Islet precursor cell (in vitro differentiated cells): ENCODE measurements at regions not wholly inside any gene's neighbourhood (a gene's known extent, or its start where the extent isn't known, plus 50 kb on each side); places are given as distances from the start of the nearest gene placed in this dataset.
"Not testable (repeated sequence)": the region's sequence is repeated elsewhere in the genome, so short reads cannot be mapped to it uniquely, and the experiment has no call there.

Source experiments
- DNase-seq: peaks from one replicate; pipeline ENCODE4 v3.0.0-alpha.2; 2018

DNA sequence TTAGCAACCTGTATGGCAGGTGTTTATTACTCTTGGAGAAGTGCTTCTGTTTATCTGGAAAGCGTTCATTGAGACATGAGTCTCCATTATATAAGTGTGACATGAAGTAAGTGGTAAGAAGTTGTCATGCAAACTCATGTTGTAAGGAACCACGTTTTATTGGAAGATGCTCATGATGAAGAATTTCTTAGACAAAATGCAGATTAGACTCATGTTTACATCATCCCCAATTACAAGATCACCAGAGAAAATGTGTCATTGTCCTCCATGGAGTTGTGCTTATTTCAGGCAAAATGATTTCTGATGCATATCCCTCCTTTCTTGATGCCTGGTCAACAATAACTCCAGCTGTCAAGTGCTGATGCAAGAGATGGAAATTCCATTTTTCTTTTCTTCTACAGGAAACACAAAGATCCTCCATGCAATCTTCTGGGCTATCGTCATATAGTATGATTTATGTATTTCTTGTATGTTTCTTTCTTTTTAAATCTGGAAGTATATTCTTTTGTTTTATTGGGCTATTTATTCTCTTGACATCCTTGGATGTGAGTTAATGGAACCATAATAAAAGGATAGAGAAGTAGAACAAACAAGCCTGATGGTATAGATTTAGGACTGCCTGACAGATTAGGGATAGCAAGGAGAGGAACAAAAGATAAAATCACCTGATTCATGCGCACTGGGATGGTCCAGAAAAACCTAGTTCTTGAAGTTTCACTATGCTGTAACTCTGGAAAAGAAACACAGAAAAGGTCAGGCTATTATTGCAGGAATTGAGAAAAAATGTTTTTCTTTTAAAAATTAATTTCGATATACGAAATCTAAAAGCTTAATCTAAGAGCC lies 50.7 kb upstream of the DIAPH3 start:
- no peak for DNase-seq

DNA sequence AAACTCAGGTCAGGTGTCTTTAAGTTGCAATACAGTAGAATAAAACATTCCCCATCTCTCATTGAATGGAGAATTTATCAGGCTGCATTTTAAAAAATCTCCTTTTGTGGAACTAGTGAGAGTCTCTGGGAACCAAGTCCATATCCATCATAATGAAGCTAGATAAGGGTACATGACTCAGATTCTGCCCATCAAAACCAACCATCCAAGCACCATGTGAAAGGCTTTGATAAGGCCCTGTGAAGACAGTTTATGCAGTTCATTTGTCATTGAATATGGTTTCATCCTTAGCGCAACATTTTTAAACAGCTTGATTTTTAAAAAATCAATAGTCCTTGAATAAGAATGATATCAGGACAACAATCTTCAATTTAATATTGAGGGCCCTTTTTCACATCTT lies 56.3 kb upstream of the DIAPH3 start:
- DNase-seq, result no peak

DNA sequence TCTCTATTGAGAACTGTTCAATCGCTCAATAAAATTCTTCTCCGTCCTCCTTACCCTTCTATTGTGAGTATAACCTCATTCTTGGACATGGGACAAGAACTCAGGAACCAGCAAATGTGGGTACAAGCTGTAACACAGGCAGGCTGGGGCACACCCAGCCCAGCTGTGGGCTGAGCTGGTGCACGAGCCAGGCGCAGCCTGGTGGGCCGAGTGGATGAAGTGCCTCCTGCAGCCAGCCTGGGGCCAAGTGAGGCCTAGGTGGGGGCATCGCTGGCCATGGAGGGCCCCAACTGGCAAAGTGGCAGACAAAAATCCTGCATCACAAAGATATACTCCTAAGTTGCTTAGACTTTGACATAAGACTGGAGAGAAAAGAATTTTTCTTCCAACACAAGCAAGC lies 57.9 kb upstream of the DIAPH3 start:
- no peak for DNase-seq

DNA sequence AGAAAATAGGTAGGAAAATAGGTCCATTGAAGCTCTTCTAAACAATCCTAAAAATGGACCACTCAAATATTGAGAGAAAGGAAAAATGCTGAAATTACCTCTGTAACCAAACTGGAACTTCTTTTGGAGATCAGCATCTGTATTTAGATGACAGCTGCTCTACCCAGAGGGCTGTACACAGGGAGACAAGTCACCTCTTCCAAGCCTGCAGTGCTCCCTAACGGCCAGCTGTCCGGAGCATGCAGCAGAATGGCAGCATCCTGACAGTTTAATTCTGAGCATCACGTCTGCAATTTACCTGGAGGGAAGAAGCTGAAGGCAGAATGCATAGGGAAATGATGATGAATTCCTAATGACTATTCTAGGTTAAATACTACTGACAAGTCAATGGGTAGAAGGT lies 62.8 kb upstream of the DIAPH3 start:
- peak; percentile 77 for DNase-seq

DNA sequence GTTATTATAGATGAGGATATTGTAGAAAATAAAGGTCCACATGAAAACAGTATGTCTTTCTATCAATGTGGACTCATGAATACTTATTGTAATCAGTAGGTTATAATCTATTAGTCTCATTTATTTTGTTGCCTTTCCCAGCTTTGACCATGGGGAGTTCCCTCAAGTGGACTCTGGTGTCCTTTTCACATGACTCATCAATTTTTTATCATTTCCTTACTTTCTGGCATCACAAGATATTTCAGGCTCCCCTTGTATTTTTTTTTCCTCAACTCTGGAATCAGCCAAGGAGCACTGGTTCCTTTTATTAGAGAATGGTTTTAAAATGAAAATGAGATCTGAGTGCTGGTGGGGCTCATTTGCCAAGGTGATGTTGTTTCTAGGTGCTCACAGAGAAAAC lies 63.4 kb upstream of the DIAPH3 start:
- DNase-seq, result no peak

DNA sequence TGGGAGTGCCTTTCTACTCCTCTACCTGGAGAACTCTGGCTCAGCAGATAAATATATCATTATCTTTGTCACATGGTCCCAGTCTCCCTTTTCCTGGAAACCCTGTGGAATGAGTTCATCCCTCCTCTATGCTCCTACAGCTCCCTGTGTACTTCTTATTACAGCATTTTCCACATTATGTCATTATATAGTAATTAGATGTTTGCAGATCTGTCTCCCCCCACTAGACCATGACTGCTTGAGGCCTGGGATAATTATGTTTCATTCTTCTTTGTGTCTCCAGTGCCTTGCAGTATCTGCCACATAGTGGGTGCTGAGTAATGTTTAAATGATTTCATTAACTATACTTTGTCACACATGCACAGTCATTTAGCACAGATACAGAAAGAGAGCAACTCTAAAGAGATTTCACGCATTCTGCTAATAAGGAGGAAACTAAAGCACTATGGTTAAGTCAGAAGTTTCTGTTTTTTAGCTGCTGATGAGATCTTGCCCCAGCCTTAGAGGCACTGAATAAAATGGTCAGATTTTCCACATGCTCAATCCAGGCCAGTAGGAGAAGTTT lies 66.1 kb upstream of the DIAPH3 start:
- DNase-seq, result no peak

DNA sequence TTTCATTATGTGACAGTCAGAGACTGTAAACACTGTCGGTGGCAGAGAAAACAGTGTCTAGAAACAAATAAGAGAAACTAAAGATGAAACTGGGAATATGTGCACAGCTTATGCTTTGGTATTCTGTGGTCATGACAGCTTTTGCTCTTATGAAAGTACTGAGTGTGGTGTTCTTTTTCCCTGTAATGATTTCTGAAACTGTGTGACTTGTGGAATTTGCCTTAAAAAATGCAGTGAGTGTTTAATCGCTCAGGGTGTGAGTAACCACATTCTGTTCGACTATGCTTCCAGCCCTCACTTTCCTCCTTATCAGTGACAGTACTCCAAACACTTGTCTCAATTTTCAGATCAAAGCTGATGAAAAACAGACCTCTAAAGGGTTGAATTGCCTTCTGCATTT lies 66.9 kb upstream of the DIAPH3 start:
- peak; percentile 75 for DNase-seq

DNA sequence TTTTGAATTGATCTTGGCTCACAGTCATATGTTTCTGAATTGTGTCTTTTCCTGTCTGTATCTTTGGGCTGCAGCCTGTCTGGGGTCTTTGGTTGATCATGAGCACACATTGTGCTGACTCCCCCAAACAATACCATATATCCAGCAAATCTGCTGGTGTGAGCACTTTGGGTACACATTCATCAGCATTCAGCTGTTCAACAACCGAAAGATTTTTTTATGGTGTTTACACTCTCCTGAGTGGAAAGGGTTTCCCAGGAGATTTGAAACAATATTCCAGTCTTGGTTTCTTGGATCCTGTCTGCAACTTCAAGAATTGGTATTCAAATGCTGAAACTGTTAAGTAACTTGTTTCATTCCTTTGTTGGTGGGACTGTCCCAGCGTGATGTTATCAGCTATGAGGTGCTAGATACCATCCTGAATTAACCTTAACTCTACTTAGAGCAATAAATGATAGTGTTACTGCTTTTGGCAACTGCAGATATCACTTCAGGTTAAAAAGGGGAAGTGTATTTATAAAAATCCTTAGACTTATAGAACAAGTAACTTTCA lies 78.4 kb upstream of the DIAPH3 start:
- no peak for DNase-seq

DNA sequence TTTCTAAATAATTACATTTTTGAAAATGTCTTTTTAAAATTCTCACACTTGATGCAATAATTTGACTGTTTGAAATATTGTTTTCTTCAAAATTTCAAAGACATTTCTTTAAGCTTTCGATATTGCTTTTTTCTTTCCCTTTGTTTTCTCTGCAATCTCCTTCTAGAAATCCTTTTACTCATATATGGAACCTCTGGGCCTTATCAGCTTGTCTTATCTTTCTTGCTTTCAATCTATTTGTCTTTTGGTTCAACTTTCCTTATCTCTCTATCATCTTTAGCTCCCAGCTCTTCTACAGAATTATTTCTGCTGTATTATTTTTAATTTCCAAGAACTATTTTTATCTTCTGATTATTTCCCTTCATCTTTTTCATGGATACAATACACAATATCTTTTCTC lies 80.7 kb upstream of the DIAPH3 start:
- no peak for DNase-seq

DNA sequence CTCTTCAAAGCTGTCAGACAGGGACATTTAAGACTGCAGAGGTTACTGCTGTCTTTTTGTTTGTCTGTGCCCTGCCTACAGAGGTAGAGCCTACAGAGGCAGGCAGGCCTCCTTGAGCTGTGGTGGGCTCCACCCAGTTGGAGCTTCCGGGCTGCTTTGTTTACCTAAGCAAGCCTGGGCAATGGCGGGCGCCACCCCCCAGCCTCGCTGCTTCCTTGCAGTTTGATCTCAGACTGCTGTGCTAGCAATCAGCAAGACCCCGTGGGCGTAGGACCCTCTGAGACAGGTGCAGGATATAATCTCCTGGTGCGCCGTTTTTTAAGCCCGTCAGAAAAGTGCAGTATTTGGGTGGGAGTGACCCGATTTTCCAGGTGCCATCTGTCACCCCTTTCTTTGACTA lies 87.7 kb upstream of the DIAPH3 start:
- DNase-seq, result not testable (repeated sequence)

DNA sequence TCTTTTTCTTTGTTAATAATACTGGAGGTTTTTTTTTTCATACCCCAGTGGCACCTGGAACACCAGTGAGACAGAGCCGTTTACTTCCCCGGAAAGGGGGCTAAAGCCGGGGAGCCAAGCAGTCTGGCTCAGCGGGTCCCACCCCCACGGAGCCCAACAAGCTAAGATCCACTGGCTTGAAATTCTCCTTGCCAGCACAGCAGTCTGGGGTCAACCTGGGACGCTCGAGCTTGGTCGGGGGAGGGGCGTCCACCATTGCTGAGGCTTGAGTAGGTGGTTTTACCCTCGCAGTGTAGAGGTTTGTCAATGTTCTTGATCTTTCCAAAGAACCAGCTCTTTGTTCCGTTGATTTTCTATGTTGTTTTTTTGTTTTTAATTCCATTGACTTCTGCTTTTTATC lies 94.6 kb upstream of the DIAPH3 start:
- DNase-seq, result no peak

DNA sequence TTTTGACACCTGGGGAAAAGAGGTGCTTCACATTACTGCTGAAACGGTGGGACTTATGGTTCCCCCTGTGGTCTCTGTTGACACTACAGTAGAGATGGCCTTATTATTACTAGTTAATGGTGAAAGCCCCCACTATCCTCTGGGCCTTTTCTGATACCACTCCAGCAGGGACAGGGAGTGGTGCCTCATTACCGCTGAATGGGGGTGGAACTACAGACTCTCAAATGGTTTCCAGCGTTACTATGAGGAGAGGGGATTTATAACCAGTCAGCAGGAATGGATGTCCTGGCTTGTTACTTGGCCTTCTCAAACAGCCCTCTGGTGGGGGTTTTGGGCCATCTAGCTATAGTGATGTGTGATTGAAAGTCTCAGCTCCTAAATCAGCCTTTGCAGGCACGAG lies 96.7 kb upstream of the DIAPH3 start:
- peak; percentile 61 for DNase-seq

DNA sequence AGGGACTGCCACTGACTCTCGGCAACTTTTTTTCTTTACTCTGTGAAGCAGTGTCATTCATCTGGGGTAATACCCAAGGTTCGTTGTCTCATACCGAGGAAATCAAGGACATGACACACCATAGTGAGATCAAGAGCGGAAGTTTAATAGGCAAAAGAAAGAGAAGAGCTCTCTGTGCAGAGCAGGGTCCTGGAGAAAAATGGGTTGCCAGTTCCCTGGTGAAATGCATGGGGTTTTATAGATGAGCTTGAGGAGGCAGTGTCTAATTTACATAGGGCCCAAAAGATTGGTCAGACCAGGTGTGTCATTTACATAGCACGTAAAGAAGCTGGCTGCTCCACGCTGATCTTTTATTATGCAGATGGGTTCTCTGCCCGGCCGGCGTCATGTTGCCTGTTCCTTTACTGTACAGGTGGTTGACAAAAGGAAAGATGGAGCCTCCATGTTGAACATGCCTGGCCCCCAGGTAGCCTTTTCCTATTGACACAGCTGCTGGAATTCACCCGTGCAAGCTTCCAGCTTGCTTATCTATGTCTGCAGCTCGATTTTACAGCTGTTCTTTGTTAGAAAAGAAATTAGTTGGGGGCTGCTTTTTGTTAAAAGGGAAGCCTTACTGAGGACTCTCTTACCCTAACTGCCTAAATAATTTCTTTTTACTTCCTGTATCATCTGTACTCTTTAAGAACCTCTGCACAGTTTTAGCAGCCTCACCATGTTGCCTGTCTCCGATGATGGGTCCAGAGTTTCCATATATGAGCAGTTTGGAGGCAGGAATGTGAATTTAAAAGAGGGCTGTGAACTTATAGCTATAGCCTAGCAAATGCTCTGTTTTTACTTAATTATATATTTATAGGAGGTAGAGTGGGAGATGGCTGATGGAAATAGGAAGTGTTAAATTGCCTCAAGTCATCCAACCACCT lies 98.0 kb upstream of the DIAPH3 start:
- no peak for DNase-seq

DNA sequence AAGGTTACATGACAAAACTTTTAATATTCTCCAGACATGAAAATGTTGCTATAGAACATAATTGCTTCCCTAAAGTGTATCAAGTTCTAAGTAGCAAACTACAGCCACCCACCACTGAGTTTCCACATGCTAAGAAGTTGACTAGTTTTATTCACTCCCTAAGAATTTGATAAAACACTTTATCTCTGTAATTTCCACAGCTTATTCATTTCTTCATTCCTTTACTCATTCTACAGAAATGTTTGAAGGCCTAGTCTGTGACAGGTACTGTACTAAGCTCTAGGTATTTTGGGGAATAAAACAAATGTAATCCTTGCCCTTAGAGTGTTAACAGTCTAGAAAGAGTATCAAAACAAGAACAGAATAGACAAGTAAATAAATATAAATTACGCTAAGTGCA lies 101.8 kb upstream of the DIAPH3 start:
- no peak for DNase-seq

DNA sequence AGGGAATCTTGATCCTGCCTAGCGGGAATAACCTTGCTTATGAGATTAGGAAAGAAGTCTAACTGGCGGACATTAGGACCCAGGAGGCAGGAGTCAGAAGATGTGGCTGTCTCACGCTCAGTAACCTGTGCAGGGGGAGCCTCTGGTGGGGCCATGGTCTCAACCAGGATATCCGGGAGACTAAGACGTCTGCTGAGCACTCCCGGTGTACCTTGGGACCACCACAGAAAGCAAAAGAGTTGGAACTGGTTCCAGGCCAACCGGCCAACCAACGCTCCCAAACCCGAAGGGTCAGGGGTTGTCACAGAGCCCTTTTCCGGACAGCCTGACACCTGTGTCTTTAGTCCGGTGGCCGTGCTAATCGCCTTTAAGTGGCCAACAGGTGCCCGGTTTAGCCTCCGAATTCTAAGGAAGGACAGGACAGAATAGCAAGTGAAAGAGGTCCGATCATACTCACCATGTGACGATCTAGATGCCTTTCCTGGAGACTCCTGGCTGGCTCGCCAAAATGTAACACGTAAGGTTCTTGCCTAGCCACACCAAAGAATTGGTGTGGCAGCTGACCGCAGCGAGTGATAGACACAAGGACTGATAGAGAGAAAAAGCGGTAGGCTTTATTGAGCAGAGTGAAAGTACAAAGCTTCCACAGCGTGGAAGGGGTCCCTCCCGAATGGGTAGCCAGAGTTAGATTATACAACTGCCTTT lies 103.9 kb upstream of the DIAPH3 start:
- DNase-seq, result peak; percentile 85

DNA sequence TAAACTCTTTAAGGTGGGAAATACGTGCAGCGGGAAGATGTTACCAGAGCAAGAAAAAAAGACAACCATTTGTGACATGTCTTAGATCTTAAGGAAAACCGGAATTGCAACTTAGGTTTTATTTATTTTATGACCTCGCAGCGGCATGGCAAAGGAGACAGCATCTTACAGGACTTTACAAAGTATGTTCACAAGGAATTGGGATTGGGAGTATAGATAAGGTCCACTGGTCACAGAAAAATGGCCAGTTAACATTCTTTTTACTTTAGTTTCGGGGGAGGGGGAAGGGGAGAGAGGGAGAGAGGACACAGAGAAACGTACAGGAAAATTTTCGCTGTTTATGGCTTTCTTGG lies 104.5 kb upstream of the DIAPH3 start:
- no peak for DNase-seq

DNA sequence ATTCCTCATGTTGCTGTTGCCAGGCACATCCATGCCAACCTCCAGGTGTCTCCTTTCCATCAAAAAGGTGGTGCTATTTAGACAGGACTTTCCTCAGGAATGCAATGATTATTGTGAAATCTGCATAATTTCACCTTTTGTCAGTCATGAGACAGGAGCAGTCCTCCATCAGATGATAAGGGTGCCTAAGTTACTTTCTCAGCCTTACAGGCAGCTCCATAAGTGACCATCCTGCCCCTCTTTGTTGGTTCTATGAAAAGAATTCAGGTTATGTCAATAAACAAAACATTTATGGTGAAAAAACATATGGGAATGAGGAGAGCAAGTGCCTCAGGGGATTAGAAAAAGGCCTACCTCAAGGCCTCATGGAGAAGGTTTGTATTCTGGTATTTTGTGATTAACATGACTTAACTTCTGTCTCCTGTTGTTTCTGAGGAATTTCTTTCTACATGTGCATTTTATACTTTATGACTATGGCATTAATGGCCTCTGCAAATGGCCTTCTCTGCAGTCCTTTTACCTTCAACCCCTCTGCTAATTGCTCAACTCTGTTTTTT lies 110.3 kb upstream of the DIAPH3 start:
- DNase-seq, result no peak

DNA sequence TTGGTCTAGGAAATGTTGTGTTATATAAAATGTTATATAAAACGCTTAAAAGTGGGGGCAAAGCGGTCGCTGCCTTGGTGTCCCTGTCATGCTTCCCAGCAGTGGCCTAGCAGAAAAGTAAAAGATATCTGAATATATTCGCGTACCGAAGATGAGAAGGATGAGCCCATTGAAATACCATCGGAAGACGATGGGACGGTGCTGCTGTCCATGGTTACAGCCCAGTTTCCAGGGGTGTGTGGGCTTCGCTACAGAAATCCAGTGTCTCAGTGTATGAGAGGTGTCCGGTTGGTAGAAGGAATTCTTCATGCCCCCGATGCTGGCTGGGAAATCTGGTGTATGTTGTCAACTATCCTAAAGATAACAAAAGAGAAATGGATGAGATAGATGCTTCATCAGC lies 110.9 kb upstream of the DIAPH3 start:
- no peak for DNase-seq

DNA sequence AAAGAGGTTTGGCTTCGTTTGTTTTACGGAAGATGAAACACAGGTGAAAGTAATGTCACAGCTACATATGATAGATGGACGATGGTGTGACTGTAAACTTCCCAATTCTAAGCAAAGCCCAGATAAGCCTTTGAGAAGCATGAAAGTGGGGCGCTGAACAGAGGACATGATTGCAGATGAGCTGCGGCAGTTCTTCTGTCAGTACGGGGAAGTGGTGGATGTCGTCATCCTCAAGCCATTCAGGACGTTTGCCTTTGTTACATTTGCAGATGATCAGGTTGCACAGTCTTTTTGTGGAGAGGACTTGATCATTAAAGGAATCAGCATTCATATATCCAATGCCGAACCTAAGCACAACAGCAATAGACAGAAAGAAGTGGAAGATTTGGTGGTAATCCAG lies 111.5 kb upstream of the DIAPH3 start:
- no peak for DNase-seq

DNA sequence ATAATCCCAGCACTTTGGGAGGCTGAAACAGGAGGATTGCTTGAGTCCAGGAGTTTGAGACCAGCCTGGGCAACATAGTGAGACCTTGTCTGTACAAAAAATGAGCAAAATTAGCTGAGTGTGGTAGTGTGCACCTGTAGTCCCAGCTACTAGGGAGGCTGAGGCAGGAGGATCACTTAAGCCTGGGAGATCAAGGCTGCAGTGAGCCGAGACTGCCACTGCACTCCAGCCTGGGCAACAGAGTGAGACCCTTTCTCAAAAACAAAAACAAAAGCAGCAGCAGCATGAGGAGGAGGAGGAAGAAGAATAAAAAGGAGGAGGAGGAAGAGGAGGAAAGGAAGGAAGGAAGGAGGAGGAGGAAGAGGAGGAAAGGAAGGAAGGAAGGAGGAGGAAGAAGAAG lies 116.5 kb upstream of the TDRD3 start:
- DNase-seq, result not testable (repeated sequence)

DNA sequence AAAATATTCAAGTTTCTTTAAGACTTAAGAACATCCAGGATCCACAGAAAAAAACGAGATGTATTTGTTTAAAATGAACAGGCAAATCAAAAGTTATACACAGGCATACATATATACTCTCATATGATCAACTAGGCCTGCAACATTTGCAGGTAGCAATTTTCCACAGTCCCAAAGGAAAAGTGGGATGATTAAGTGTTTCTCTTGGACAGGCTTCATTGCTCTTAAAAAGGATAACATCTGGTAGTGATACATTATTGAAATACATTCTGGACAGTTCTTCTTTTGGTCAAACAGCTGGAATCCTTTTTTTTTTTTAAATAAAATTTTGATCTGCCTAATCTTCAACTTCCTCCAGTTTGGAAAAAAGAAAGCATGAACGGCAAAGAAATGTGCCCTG lies 114.8 kb upstream of the TDRD3 start:
- DNase-seq, result no peak

DNA sequence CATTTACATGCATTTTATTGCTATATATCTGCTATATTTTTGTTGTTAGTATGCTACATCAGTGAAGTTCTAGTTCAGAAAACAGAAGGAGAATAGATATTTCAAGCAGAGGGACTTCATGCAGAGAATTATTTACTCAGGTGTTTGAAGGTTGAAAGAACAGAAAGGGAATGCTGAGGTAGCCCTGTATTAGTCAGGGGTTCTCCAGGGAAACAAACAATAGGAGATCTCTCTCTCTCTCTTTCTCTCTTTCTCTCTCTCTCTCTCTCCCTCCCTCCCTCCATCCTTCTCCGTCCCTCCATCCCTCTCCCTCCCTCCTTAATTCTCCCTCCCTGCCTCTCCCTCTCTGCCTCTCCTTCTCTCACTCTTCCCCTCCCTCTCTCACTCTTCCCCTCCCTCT lies 114.3 kb upstream of the TDRD3 start:
- DNase-seq, result no peak

DNA sequence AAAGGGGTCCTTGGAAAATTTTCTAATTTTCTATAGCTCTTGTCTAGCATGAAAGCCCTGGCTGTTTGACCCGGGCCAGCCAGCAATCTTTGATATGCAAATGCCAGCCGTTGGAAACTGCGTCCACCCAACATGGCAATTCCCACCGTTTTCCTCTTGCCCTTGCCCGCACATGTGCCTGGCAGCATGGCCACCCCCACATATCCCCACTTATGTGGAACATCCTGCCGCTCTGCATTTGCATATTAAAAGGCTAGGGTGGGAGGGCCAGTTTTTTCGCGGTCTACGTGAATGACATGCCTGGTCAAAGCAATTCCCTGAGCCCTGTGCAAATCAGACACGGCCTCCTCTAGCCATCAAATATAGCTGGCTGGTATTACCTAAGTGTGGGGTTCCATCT lies 110.3 kb upstream of the TDRD3 start:
- no peak for DNase-seq
